IMR-90 (cell line): ENCODE measurements at regions not wholly inside any gene's neighbourhood (a gene's known extent, or its start where the extent isn't known, plus 50 kb on each side); places are given as distances from the start of the nearest gene placed in this dataset.

Experiments used
- ATAC-seq: fragments of 200-7000 bp; cut with Tn5 transposase; 2 replicates; pipeline ENCODE4 v1.9.1; 2020; ENCODE audit warnings: low read depth, mild to moderate bottlenecking, moderate library complexity
- BruUV-seq: library from RNA; stranded (reverse); fragments of 400-500 nt; replicated peaks from 2 replicates; lab custom pipeline; 2021; lab: Mats Ljungman, UMichigan
- CTCF ChIA-PET: fragments of 300-600 bp; formaldehyde crosslinking; extraction: SDS; loops from one replicate; lab custom pipeline; 2021; ENCODE audit warnings: antibody characterized with exemption; lab: Yijun Ruan, JAX
- POLR2A ChIA-PET: fragments of 300-600 bp; sonication (Branson Sonifier 250); formaldehyde crosslinking; loops from one replicate; lab custom pipeline; 2022; ENCODE audit warnings: antibody characterized with exemption; ENCODE audit not compliant: unreplicated experiment; lab: Charles Lee
- DNase-seq: peaks from one replicate; pipeline ENCODE4 v3.0.0; 2013
- H2AFZ ChIP-seq: replicated peaks from 2 replicates; pipeline ENCODE3; 2013; ENCODE audit warnings: low read length, mild to moderate bottlenecking; ENCODE audit not compliant: poor library complexity
- H2AK5ac ChIP-seq: 2 replicates; pipeline ENCODE4 v1.6.1; 2013; ENCODE audit warnings: low read depth, low read length, inconsistent platforms
- H2AK9ac ChIP-seq: replicated peaks from 2 replicates; pipeline ENCODE3; 2013; ENCODE audit warnings: mild to moderate bottlenecking, low read depth, low read length, moderate library complexity; ENCODE audit not compliant: poor library complexity
- H2BK120ac ChIP-seq: 2 replicates; pipeline ENCODE4 v1.6.1; 2013; ENCODE audit warnings: low read depth, low read length, inconsistent platforms
- H2BK15ac ChIP-seq: 3 replicates; pipeline ENCODE4 v1.6.1; 2013; ENCODE audit warnings: low read depth, low read length, inconsistent platforms
- H2BK20ac ChIP-seq: 2 replicates; pipeline ENCODE4 v1.6.1; 2013; ENCODE audit warnings: low read depth, mild to moderate bottlenecking, inconsistent platforms, low read length, moderate library complexity
- H2BK5ac ChIP-seq: 2 replicates; pipeline ENCODE4 v1.6.1; 2013; ENCODE audit warnings: mild to moderate bottlenecking, low read depth, low read length, inconsistent platforms; ENCODE audit not compliant: poor library complexity, severe bottlenecking
- H3K14ac ChIP-seq: replicated peaks from 2 replicates; pipeline ENCODE4 v1.6.1; 2013; ENCODE audit warnings: low read depth, low read length, inconsistent platforms
- H3K18ac ChIP-seq: 2 replicates; pipeline ENCODE4 v1.6.1; 2013; ENCODE audit warnings: low read depth, low read length, control low read depth
- H3K23ac ChIP-seq: 2 replicates; pipeline ENCODE4 v1.6.1; 2013; ENCODE audit warnings: low read depth, low read length, inconsistent platforms
- H3K27ac ChIP-seq: 2 replicates; pipeline ENCODE4 v1.5.1; 2013; ENCODE audit warnings: mild to moderate bottlenecking, control low read depth, low read length; ENCODE audit not compliant: insufficient read depth
- H3K27me3 ChIP-seq: 2 replicates; pipeline ENCODE4 v1.6.1; 2013; ENCODE audit warnings: low read length; ENCODE audit not compliant: control insufficient read depth, insufficient read depth
- H3K36me3 ChIP-seq: 2 replicates; pipeline ENCODE4 v1.6.1; 2013; ENCODE audit warnings: low read length, mixed read lengths; ENCODE audit not compliant: control insufficient read depth, insufficient read depth
- H3K4ac ChIP-seq: 2 replicates; pipeline ENCODE4 v1.6.1; 2013; ENCODE audit warnings: low read depth, low read length, inconsistent platforms
- H3K4me1 ChIP-seq: 2 replicates; pipeline ENCODE4 v1.6.1; 2013; ENCODE audit warnings: low read length, mixed read lengths; ENCODE audit not compliant: control insufficient read depth, insufficient read depth
- H3K4me2 ChIP-seq: 2 replicates; pipeline ENCODE4 v1.6.1; 2013; ENCODE audit warnings: low read depth, mild to moderate bottlenecking, control low read depth, low read length, moderate library complexity
- H3K4me3 ChIP-seq: 2 replicates; pipeline ENCODE4 v1.5.1; 2013; ENCODE audit warnings: low read depth, mild to moderate bottlenecking, control low read depth, low read length, moderate library complexity; ENCODE audit not compliant: insufficient read depth
- H3K56ac ChIP-seq: 2 replicates; pipeline ENCODE4 v1.6.1; 2013; ENCODE audit warnings: low read length, inconsistent platforms; ENCODE audit not compliant: insufficient read depth; ENCODE audit errors: extremely low read depth
- H3K79me1 ChIP-seq, 2 experiments: 2 replicates each; pipeline ENCODE4 v1.6.1; 2013; ENCODE audit warnings: low read length in 2 of 2, inconsistent platforms in 1 of 2, low read depth in 1 of 2
- H3K9ac ChIP-seq: 2 replicates; pipeline ENCODE4 v1.6.1; 2013; ENCODE audit warnings: low read depth, low read length, control low read depth
- H3K9me1 ChIP-seq: 2 replicates; pipeline ENCODE4 v1.6.1; 2013; ENCODE audit warnings: low read length, inconsistent platforms; ENCODE audit not compliant: insufficient read depth
- H3K9me3 ChIP-seq: 2 replicates; pipeline ENCODE4 v1.6.1; 2013; ENCODE audit warnings: low read length; ENCODE audit not compliant: control insufficient read depth, insufficient read depth
- H4K20me1 ChIP-seq: 2 replicates; pipeline ENCODE4 v1.6.1; 2013; ENCODE audit warnings: low read length, inconsistent platforms; ENCODE audit not compliant: insufficient read depth
- H4K5ac ChIP-seq: 2 replicates; pipeline ENCODE4 v1.6.1; 2013; ENCODE audit warnings: mild to moderate bottlenecking, low read depth, low read length, control low read depth
- H4K8ac ChIP-seq, 2 experiments: 2 replicates each; pipeline ENCODE4 v1.6.1; 2013; ENCODE audit warnings: low read depth in 2 of 2, low read length in 2 of 2, control low read depth in 1 of 2, inconsistent platforms in 1 of 2
- H4K91ac ChIP-seq: 2 replicates; pipeline ENCODE4 v1.6.1; 2013; ENCODE audit warnings: low read depth, low read length, inconsistent platforms; ENCODE audit not compliant: insufficient read depth
- BHLHE40 ChIP-seq: fragments of 150-350 bp; IDR thresholded peaks from 2 replicates; pipeline ENCODE4 v1.6.1; 2016; ENCODE audit warnings: mild to moderate bottlenecking, low read depth, low read length
- CEBPB ChIP-seq: IDR thresholded peaks from 2 replicates; pipeline ENCODE4 v1.6.1; 2012; ENCODE audit warnings: low read depth, low read length, improper control_type of control experiment
- CHD1 ChIP-seq: IDR thresholded peaks from 2 replicates; pipeline ENCODE4 v1.6.1; 2012; ENCODE audit warnings: low read depth, low read length, improper control_type of control experiment
- CTCF ChIP-seq: conservative IDR thresholded peaks from 2 replicates; pipeline ENCODE4 v1.5.1; 2012; ENCODE audit warnings: mild to moderate bottlenecking, low read depth, low read length, improper control_type of control experiment
- ELK1 ChIP-seq: fragments of 150-350 bp; IDR thresholded peaks from 2 replicates; pipeline ENCODE4 v1.6.1; 2016; ENCODE audit warnings: low read depth, mild to moderate bottlenecking, low read length, moderate library complexity, borderline replicate concordance
- FOS ChIP-seq: fragments of 150-350 bp; IDR thresholded peaks from 2 replicates; pipeline ENCODE4 v1.6.1; 2016; ENCODE audit warnings: low read depth, low read length
- MAFK ChIP-seq: IDR thresholded peaks from 2 replicates; pipeline ENCODE4 v1.6.1; 2012; ENCODE audit warnings: low read depth, low read length, improper control_type of control experiment
- MAZ ChIP-seq: IDR thresholded peaks from 2 replicates; pipeline ENCODE4 v1.6.1; 2012; ENCODE audit warnings: low read depth, mild to moderate bottlenecking, low read length, improper control_type of control experiment, moderate library complexity, borderline replicate concordance
- MXI1 ChIP-seq: IDR thresholded peaks from 2 replicates; pipeline ENCODE4 v1.6.1; 2012; ENCODE audit warnings: low read depth, mild to moderate bottlenecking, low read length, moderate library complexity, borderline replicate concordance
- NFE2L2 ChIP-seq: fragments of 150-350 bp; IDR thresholded peaks from 2 replicates; pipeline ENCODE4 v1.6.1; 2016; ENCODE audit warnings: low read depth, mild to moderate bottlenecking, low read length
- POLR2A ChIP-seq: IDR thresholded peaks from 2 replicates; pipeline ENCODE4 v1.6.1; 2012; ENCODE audit warnings: mild to moderate bottlenecking, low read depth, low read length
- RAD21 ChIP-seq: IDR thresholded peaks from 2 replicates; pipeline ENCODE4 v1.6.1; 2012; ENCODE audit warnings: low read length, improper control_type of control experiment
- RCOR1 ChIP-seq: IDR thresholded peaks from 2 replicates; pipeline ENCODE4 v1.6.1; 2012; ENCODE audit warnings: mild to moderate bottlenecking, low read length, improper control_type of control experiment; ENCODE audit not compliant: insufficient replicate concordance
- RFX5 ChIP-seq: IDR thresholded peaks from 2 replicates; pipeline ENCODE4 v1.8.0; 2012; ENCODE audit warnings: low read depth, mild to moderate bottlenecking, low read length, moderate library complexity
- SMC3 ChIP-seq: fragments of 150-350 bp; IDR thresholded peaks from 2 replicates; pipeline ENCODE4 v1.6.1; 2016; ENCODE audit warnings: low read depth, mild to moderate bottlenecking, antibody characterized with exemption, low read length, moderate library complexity
- USF2 ChIP-seq: fragments of 150-350 bp; IDR thresholded peaks from 2 replicates; pipeline ENCODE4 v1.6.1; 2017; ENCODE audit warnings: mild to moderate bottlenecking, antibody characterized with exemption, low read length, low read depth
- WGBS, 2 experiments: methylation state at CpG; one replicate each; pipeline versions ENCODE4 v1.1.5 to v1.1.7; 2013; ENCODE audit warnings: missing lambda C conversion rate in 2 of 2; ENCODE audit not compliant: insufficient read length in 1 of 2; ENCODE audit errors: extremely low coverage in 2 of 2; 5-methylcytosine and 5-hydroxymethylcytosine counted together
- dilution Hi-C: fragments of 300-500 bp; cut with HindIII; formaldehyde crosslinking; loops from one replicate; pipeline ENCODE4 v1.14.3; 2018; ENCODE audit warnings: low sequenced_read_pairs; ENCODE audit not compliant: unreplicated experiment
- in situ Hi-C: fragments of 300-500 bp; cut with MboI; formaldehyde crosslinking; loops from 3 replicates; pipeline ENCODE4 v1.14.3; 2019; ENCODE audit warnings: low sequenced_read_pairs, inconsistent platforms, mixed read lengths
- intact Hi-C: fragments of 100-400 bp; cut with micrococcal nuclease; formaldehyde crosslinking; loops from 2 replicates; pipeline ENCODE4 v1.10.0; 2022

GRCh38 chr12:39040275-39040674 lies 134.9 kb upstream of the CPNE8 start:
- in situ Hi-C loops: no loop called here
- ATAC-seq (no peak), DNase-seq (no peak)
- Histone ChIP-seq H3K9ac (no peak overlapping the region), H2BK120ac (no peak overlapping the region), H2BK5ac (no peak overlapping the region), H2BK20ac (no peak overlapping the region), H2BK15ac (no peak overlapping the region), H3K27me3 (no peaks in the 10 kb centered on the region), H3K9me1 (no peaks in the 10 kb centered on the region), H3K14ac (no peak overlapping the region), H3K18ac (no peak overlapping the region), H3K9me3 (peaks cover 7% of the 10 kb centered on the region), H4K20me1 (no peaks in the 10 kb centered on the region), H3K4me1 (no peaks in the 10 kb centered on the region), H3K4ac (no peak overlapping the region), H3K56ac (no peak overlapping the region), H4K91ac (no peak overlapping the region), H4K8ac (no peak overlapping the region), H3K4me3 (no peak overlapping the region), H3K36me3 (no peaks in the 10 kb centered on the region), H3K23ac (no peak overlapping the region), H3K27ac (no peak overlapping the region), H3K79me1 (no peaks in the 10 kb centered on the region), H2AK9ac (no peak overlapping the region), H2AFZ (no peak overlapping the region), H3K4me2 (no peak overlapping the region), H2AK5ac (no peak overlapping the region), H4K5ac (no peak overlapping the region)
- BruUV-seq: no TSS peak
- CTCF ChIA-PET: no interaction called here
- TF ChIP-seq ELK1: no peak
- no peak for TF ChIP-seq BHLHE40
- TF ChIP-seq MXI1: no peak
- no peak for TF ChIP-seq MAFK
- no peak for TF ChIP-seq MAZ
- TF ChIP-seq USF2: no peak
- TF ChIP-seq RCOR1: no peak
- no peak for TF ChIP-seq POLR2A
- TF ChIP-seq RFX5: no peak
- no peak for TF ChIP-seq NFE2L2
- no peak for TF ChIP-seq CHD1
- TF ChIP-seq CEBPB: no peak
- TF ChIP-seq CTCF: no peak
- no peak for TF ChIP-seq RAD21
- TF ChIP-seq SMC3: no peak
- TF ChIP-seq FOS: no peak
- dilution Hi-C loops: no loop called here
- POLR2A ChIA-PET: no interaction called here
- no CpG with 5 or more reads among the region's 2 CpGs for WGBS, 2 experiments
- intact Hi-C loops: no loop called here
